Liver (tissue), 8 donors: ENCODE measurements at regions not wholly inside any gene's neighbourhood (a gene's known extent, or its start where the extent isn't known, plus 50 kb on each side); places are given as distances from the start of the nearest gene placed in this dataset.

ENCODE experiments used
- DNase-seq: peaks from one replicate; pipeline ENCODE4 v3.0.0-alpha.2; 2017; ENCODE audit warnings: low spot score
- H3K27ac ChIP-seq, 2 donors: one replicate each; pipeline ENCODE4 v1.7.0; 2013; ENCODE audit warnings: inconsistent platforms in 2 of 2, low read length in 2 of 2, control low read depth in 1 of 2, low read depth in 1 of 2, mild to moderate bottlenecking in 1 of 2
- H3K27me3 ChIP-seq, 4 donors: one replicate each; pipeline versions ENCODE4 v1.6.1 to v1.7.0; 2013; ENCODE audit warnings: low read length in 3 of 4, inconsistent platforms in 1 of 4, mild to moderate bottlenecking in 1 of 4, moderate library complexity in 1 of 4; ENCODE audit not compliant: control insufficient read depth in 4 of 4, insufficient read depth in 4 of 4
- H3K36me3 ChIP-seq, 4 donors: one replicate each; pipeline versions ENCODE4 v1.6.1 to v1.7.0; 2013; ENCODE audit warnings: low read length in 3 of 4, mild to moderate bottlenecking in 3 of 4, low read depth in 1 of 4, moderate library complexity in 1 of 4; ENCODE audit not compliant: control insufficient read depth in 4 of 4, insufficient read depth in 3 of 4
- H3K4me1 ChIP-seq, 4 donors: one replicate each; pipeline versions ENCODE4 v1.6.1 to v1.7.0; 2013; ENCODE audit warnings: low read length in 3 of 4, mild to moderate bottlenecking in 3 of 4, moderate library complexity in 1 of 4; ENCODE audit not compliant: control insufficient read depth in 4 of 4, insufficient read depth in 4 of 4
- H3K4me3 ChIP-seq, 3 donors: one replicate each; pipeline versions ENCODE4 v1.6.1 to v1.7.0; 2013; ENCODE audit warnings: low read length in 3 of 3, control low read depth in 1 of 3, low read depth in 1 of 3, mild to moderate bottlenecking in 1 of 3
- H3K9ac ChIP-seq, 2 donors: one replicate each; pipeline ENCODE4 v1.7.0; 2013; ENCODE audit warnings: low read length in 2 of 2, mild to moderate bottlenecking in 2 of 2, moderate library complexity in 2 of 2, control low read depth in 1 of 2, low read depth in 1 of 2
- H3K9me3 ChIP-seq, 4 donors: one replicate each; pipeline versions ENCODE4 v1.6.1 to v1.7.0; 2013; ENCODE audit warnings: low read length in 3 of 4; ENCODE audit not compliant: control insufficient read depth in 4 of 4
- ATF3 ChIP-seq: IDR thresholded peaks from 2 replicates; pipeline ENCODE4 v1.6.1; 2016; ENCODE audit warnings: antibody characterized with exemption
- CTCF ChIP-seq: fragments of 150-350 bp; IDR thresholded peaks from 2 replicates; pipeline ENCODE4 v1.5.1; 2017; ENCODE audit warnings: improper control_type of control experiment, low read depth, low read length; ENCODE audit not compliant: missing input control
- EGR1 ChIP-seq, 2 donors: IDR thresholded peaks; 2 replicates each; pipeline ENCODE4 v1.6.1; 2016 to 2018; ENCODE audit warnings: antibody characterized with exemption in 2 of 2, low read depth in 2 of 2
- FOXA1 ChIP-seq: IDR thresholded peaks from 2 replicates; pipeline ENCODE4 v1.6.1; 2016; ENCODE audit warnings: antibody characterized with exemption
- FOXA2 ChIP-seq: IDR thresholded peaks from 2 replicates; pipeline ENCODE4 v1.6.1; 2016; ENCODE audit warnings: antibody characterized with exemption
- GABPA ChIP-seq, 2 donors: IDR thresholded peaks in 1 of 2; conservative IDR thresholded peaks in 1 of 2; 2 replicates each; pipeline ENCODE4 v1.6.1; 2016; ENCODE audit warnings: antibody characterized with exemption in 2 of 2, mild to moderate bottlenecking in 1 of 2, moderate library complexity in 1 of 2
- HNF4A ChIP-seq, 2 donors: conservative IDR thresholded peaks; 2 replicates each; pipeline ENCODE4 v1.6.1; 2016; ENCODE audit warnings: antibody characterized with exemption in 2 of 2, mild to moderate bottlenecking in 2 of 2
- HNF4G ChIP-seq: IDR thresholded peaks from 2 replicates; pipeline ENCODE4 v1.6.1; 2016; ENCODE audit warnings: antibody characterized with exemption
- JUND ChIP-seq, 2 donors: IDR thresholded peaks; 2 replicates each; pipeline ENCODE4 v1.6.1; 2016; ENCODE audit warnings: antibody characterized with exemption in 2 of 2
- MAX ChIP-seq: IDR thresholded peaks from 2 replicates; pipeline ENCODE4 v1.6.1; 2016; ENCODE audit warnings: antibody characterized with exemption
- NR2F2 ChIP-seq: IDR thresholded peaks from 2 replicates; pipeline ENCODE4 v1.6.1; 2016; ENCODE audit warnings: antibody characterized with exemption
- RAD21 ChIP-seq, 2 donors: IDR thresholded peaks; 2 replicates each; pipeline ENCODE4 v1.6.1; 2016; ENCODE audit warnings: antibody characterized with exemption in 2 of 2, mild to moderate bottlenecking in 2 of 2
- REST ChIP-seq: IDR thresholded peaks from 2 replicates; pipeline ENCODE4 v1.6.1; 2016; ENCODE audit warnings: antibody characterized with exemption, mild to moderate bottlenecking
- RXRA ChIP-seq, 2 donors: IDR thresholded peaks; 2 replicates each; pipeline ENCODE4 v1.6.1; 2017 to 2018; ENCODE audit warnings: antibody characterized with exemption in 2 of 2, mild to moderate bottlenecking in 1 of 2
- SP1 ChIP-seq: IDR thresholded peaks from 2 replicates; pipeline ENCODE4 v1.6.1; 2018; ENCODE audit warnings: antibody characterized with exemption, mild to moderate bottlenecking
- TAF1 ChIP-seq: conservative IDR thresholded peaks from 2 replicates; pipeline ENCODE4 v1.6.1; 2016; ENCODE audit warnings: antibody characterized with exemption, mild to moderate bottlenecking
- YY1 ChIP-seq: IDR thresholded peaks from 2 replicates; pipeline ENCODE4 v1.6.1; 2016; ENCODE audit warnings: antibody characterized with exemption, mild to moderate bottlenecking
- ZBTB33 ChIP-seq: IDR thresholded peaks from 2 replicates; pipeline ENCODE4 v1.6.1; 2016; ENCODE audit warnings: antibody characterized with exemption
- WGBS: extraction: QIAGEN DNeasy Blood & Tissue Kit; methylation state at CpG from one replicate; pipeline ENCODE4 v1.1.7; 2013; 5-methylcytosine and 5-hydroxymethylcytosine counted together
- donor health status: healthy.
- donor health status: healthy.
- donor health status: healthy.
- donor health status: healthy.
- donor health status: healthy.

GRCh38 chr7:36029311-36029710 lies 123.7 kb upstream of the EEPD1 start:
- no peaks in the 10 kb centered on the region for H3K9me3 ChIP-seq
- no peak overlapping the region for H3K4me3 ChIP-seq
- no peak for TF ChIP-seq RAD21 (IDR thresholded peaks at IDR 0.05)
- H3K4me1 ChIP-seq: no peaks in the 10 kb centered on the region
- WGBS: 71% methylated on average over 4 of the region's 4 CpGs
- DNase-seq: no peak
- no peaks in the 10 kb centered on the region for H3K36me3 ChIP-seq
- H3K27me3 ChIP-seq: no peaks in the 10 kb centered on the region
- no peak overlapping the region for H3K27ac ChIP-seq
- no peak overlapping the region for H3K9ac ChIP-seq

GRCh38 chr7:36029853-36030515 lies 123.1 kb upstream of the EEPD1 start:
- no peak for DNase-seq
- H3K9me3 ChIP-seq: no peaks in the 10 kb centered on the region
- no peaks in the 10 kb centered on the region for H3K27me3 ChIP-seq
- H3K9ac ChIP-seq: no peak overlapping the region
- no peak overlapping the region for H3K4me3 ChIP-seq
- H3K27ac ChIP-seq: no peak overlapping the region
- 87% methylated on average over 3 of the region's 3 CpGs for WGBS
- no peaks in the 10 kb centered on the region for H3K4me1 ChIP-seq
- H3K36me3 ChIP-seq: no peaks in the 10 kb centered on the region
- no peak for TF ChIP-seq HNF4G
- TF ChIP-seq RXRA (IDR thresholded peaks at IDR 0.05): no peak
- no peak for TF ChIP-seq ZBTB33
- TF ChIP-seq FOXA1: no peak
- TF ChIP-seq YY1: no peak
- TF ChIP-seq ATF3: no peak
- TF ChIP-seq HNF4A (conservative IDR thresholded peaks at IDR 0.05): no peak
- no peak for TF ChIP-seq MAX
- no peak for TF ChIP-seq TAF1
- no peak for TF ChIP-seq JUND (IDR thresholded peaks at IDR 0.05)
- TF ChIP-seq EGR1 (IDR thresholded peaks at IDR 0.05; ENCODE audit: low read depth in 2 of 2): no peak
- TF ChIP-seq GABPA (IDR thresholded peaks at IDR 0.05 in 1 of 2, conservative IDR thresholded peaks at IDR 0.05 in 1 of 2): no peak
- no peak for TF ChIP-seq RAD21 (IDR thresholded peaks at IDR 0.05)
- TF ChIP-seq SP1: no peak
- TF ChIP-seq FOXA2: no peak
- TF ChIP-seq CTCF: no peak
- TF ChIP-seq NR2F2: no peak
- TF ChIP-seq REST: no peak
